SK-N-SH (cell line): ENCODE measurements at regions not wholly inside any gene's neighbourhood (a gene's known extent, or its start where the extent isn't known, plus 50 kb on each side); places are given as distances from the start of the nearest gene placed in this dataset.

Source experiments
- CTCF ChIA-PET: fragments of 300-600, 350-600 bp; formaldehyde crosslinking; extraction: SDS; loops from one replicate; lab custom pipeline; 2021; lab: Yijun Ruan, JAX
- POLR2A ChIA-PET: fragments of 350-600 bp; sonication (Branson Sonifier 250); formaldehyde crosslinking; extraction: SDS; loops from one replicate; lab custom pipeline; 2020; ENCODE audit warnings: antibody characterized with exemption, inconsistent platforms; lab: Yijun Ruan, JAX
- DNase-seq: peaks from one replicate; pipeline ENCODE4 v3.0.0; 2012
- H2AFZ ChIP-seq: fragments of 200-600 bp; sonication (generic); 2 replicates; pipeline ENCODE4 v1.8.1; 2016; ENCODE audit warnings: antibody characterized with exemption, mild to moderate bottlenecking, low read depth
- H3F3A ChIP-seq: fragments of 200-600 bp; sonication (generic); replicated peaks from 2 replicates; pipeline ENCODE3; 2016; ENCODE audit warnings: antibody characterized with exemption, mild to moderate bottlenecking; ENCODE audit not compliant: insufficient read depth
- H3K27ac ChIP-seq, 2 experiments: fragments of 200-500 bp in 1 of 2; fragments of 200-600 bp in 1 of 2; sonication (Bioruptor generic) in 1 of 2; sonication (generic), shearing (Covaris generic) in 1 of 2; 2 replicates each; pipeline versions ENCODE4 v1.5.1 to v1.6.1; 2014 to 2016; ENCODE audit warnings: low read depth in 2 of 2, inconsistent platforms in 1 of 2, low read length in 1 of 2, mild to moderate bottlenecking in 1 of 2, mixed read lengths in 1 of 2
- H3K27me3 ChIP-seq: fragments of 200-600 bp; sonication (generic), shearing (Covaris generic); 2 replicates; pipeline ENCODE4 v1.6.1; 2016; ENCODE audit warnings: mixed run types; ENCODE audit not compliant: insufficient read depth
- H3K36me3 ChIP-seq, 2 experiments: fragments of 200-500 bp in 1 of 2; fragments of 200-600 bp in 1 of 2; sonication (Bioruptor generic) in 1 of 2; sonication (generic) in 1 of 2; replicated peaks in 1 of 2; 2 replicates each; pipeline versions ENCODE3 to v1.5.1; 2014 to 2016; ENCODE audit warnings: low read length in 1 of 2, mild to moderate bottlenecking in 1 of 2; ENCODE audit not compliant: insufficient read depth in 2 of 2, control insufficient read depth in 1 of 2
- H3K4me1 ChIP-seq, 2 experiments: fragments of 200-500 bp in 1 of 2; fragments of 200-600 bp in 1 of 2; sonication (Bioruptor generic) in 1 of 2; sonication (generic), shearing (Covaris generic) in 1 of 2; 2 replicates each; pipeline versions ENCODE4 v1.5.1 to v1.6.1; 2014 to 2016; ENCODE audit warnings: low read depth in 1 of 2, low read length in 1 of 2, mixed run types in 1 of 2; ENCODE audit not compliant: insufficient read depth in 2 of 2, control insufficient read depth in 1 of 2
- H3K4me2 ChIP-seq: fragments of 200-600 bp; sonication (generic), shearing (Covaris generic); 2 replicates; pipeline ENCODE4 v1.6.1; 2017; ENCODE audit warnings: mixed run types
- H3K4me3 ChIP-seq, 2 experiments: fragments of 200-500 bp in 1 of 2; fragments of 200-600 bp in 1 of 2; sonication (Bioruptor generic) in 1 of 2; sonication (generic), shearing (Covaris generic) in 1 of 2; 2 replicates each; pipeline versions ENCODE4 v1.5.1 to v1.8.1; 2014 to 2016; ENCODE audit warnings: low read depth in 2 of 2, inconsistent platforms in 1 of 2, low read length in 1 of 2, mild to moderate bottlenecking in 1 of 2, mixed read lengths in 1 of 2, moderate library complexity in 1 of 2
- H3K79me2 ChIP-seq: fragments of 200-600 bp; sonication (generic); 2 replicates; pipeline ENCODE4 v1.8.1; 2017; ENCODE audit warnings: mild to moderate bottlenecking; ENCODE audit not compliant: insufficient read depth
- H3K9ac ChIP-seq: fragments of 200-600 bp; sonication (generic); 2 replicates; pipeline ENCODE4 v1.6.1; 2017; ENCODE audit warnings: mixed run types
- H3K9me2 ChIP-seq: fragments of 200-600 bp; sonication (generic); 2 replicates; pipeline ENCODE4 v1.6.1; 2017; ENCODE audit warnings: mixed run types
- H3K9me3 ChIP-seq: fragments of 200-600 bp; sonication (generic); 2 replicates; pipeline ENCODE4 v1.6.1; 2017; ENCODE audit warnings: mixed run types, mild to moderate bottlenecking, moderate library complexity
- H4K20me1 ChIP-seq: fragments of 200-600 bp; sonication (generic); 2 replicates; pipeline ENCODE4 v1.6.1; 2017; ENCODE audit warnings: mild to moderate bottlenecking, mixed run types; ENCODE audit not compliant: insufficient read depth
- CHD2 ChIP-seq: fragments of 150-350 bp; IDR thresholded peaks from 2 replicates; pipeline ENCODE4 v1.6.1; 2018; ENCODE audit warnings: low read length; ENCODE audit not compliant: partially characterized antibody
- ELF1 ChIP-seq: IDR thresholded peaks from 2 replicates; pipeline ENCODE4 v1.4.0; 2012
- EP300 ChIP-seq, 2 experiments: IDR thresholded peaks; 2 replicates each; pipeline versions ENCODE4 v1.4.0 to v1.6.1; 2012; ENCODE audit warnings: borderline replicate concordance in 1 of 2, low read depth in 1 of 2, low read length in 1 of 2
- EZH2phosphoT487 ChIP-seq: fragments of 200-600 bp; sonication (generic); IDR thresholded peaks from 2 replicates; pipeline ENCODE4 v1.6.1; 2017; ENCODE audit warnings: low read depth, mixed run types, mild to moderate bottlenecking, antibody characterized with exemption, moderate library complexity, borderline replicate concordance
- FOSL2 ChIP-seq: IDR thresholded peaks from 2 replicates; pipeline ENCODE4 v1.4.0; 2012; ENCODE audit warnings: low read depth, mild to moderate bottlenecking, moderate library complexity, borderline replicate concordance
- FOXJ3 ChIP-seq: sonication (generic); formaldehyde crosslinking; IDR thresholded peaks from 2 replicates; pipeline ENCODE4 v1.5.1; 2020; ENCODE audit warnings: mild to moderate bottlenecking, missing genetic modification reagents
- FOXM1 ChIP-seq: IDR thresholded peaks from 2 replicates; pipeline ENCODE4 v1.4.0; 2012; ENCODE audit warnings: low read depth, mild to moderate bottlenecking
- GABPA ChIP-seq: IDR thresholded peaks from 2 replicates; pipeline ENCODE4 v1.4.0; 2012; ENCODE audit warnings: low read depth, mild to moderate bottlenecking
- IRF3 ChIP-seq: fragments of 150-350 bp; IDR thresholded peaks from 2 replicates; pipeline ENCODE4 v1.6.1; 2016; ENCODE audit warnings: mild to moderate bottlenecking, low read depth, low read length
- JUND ChIP-seq: IDR thresholded peaks from 2 replicates; pipeline ENCODE4 v1.4.0; 2012
- MEF2A ChIP-seq: IDR thresholded peaks from 2 replicates; pipeline ENCODE4 v1.4.0; 2012; ENCODE audit warnings: low read depth, borderline replicate concordance
- NFIC ChIP-seq: IDR thresholded peaks from 2 replicates; pipeline ENCODE4 v1.4.0; 2012; ENCODE audit warnings: borderline replicate concordance
- PBX3 ChIP-seq: IDR thresholded peaks from 2 replicates; pipeline ENCODE4; 2012
- RAD21 ChIP-seq: IDR thresholded peaks from 2 replicates; pipeline ENCODE4 v1.6.1; 2012; ENCODE audit warnings: mild to moderate bottlenecking, low read length
- REST ChIP-seq: IDR thresholded peaks from 2 replicates; pipeline ENCODE4 v1.6.1; 2012; ENCODE audit warnings: mild to moderate bottlenecking, low read depth, low read length, moderate library complexity
- RFX5 ChIP-seq: IDR thresholded peaks from 2 replicates; pipeline ENCODE4 v1.6.1; 2012; ENCODE audit warnings: mild to moderate bottlenecking, improper control_type of control experiment, low read length
- RXRA ChIP-seq: IDR thresholded peaks from 2 replicates; pipeline ENCODE4 v1.4.0; 2012; ENCODE audit warnings: low read depth, mild to moderate bottlenecking, borderline replicate concordance
- SIN3A ChIP-seq: IDR thresholded peaks from 2 replicates; pipeline ENCODE4 v1.6.1; 2012; ENCODE audit warnings: low read depth, mild to moderate bottlenecking, low read length, moderate library complexity, borderline replicate concordance
- SMC3 ChIP-seq: IDR thresholded peaks from 2 replicates; pipeline ENCODE4 v1.6.1; 2012; ENCODE audit warnings: low read depth, low read length, improper control_type of control experiment
- TAF1 ChIP-seq: IDR thresholded peaks from 2 replicates; pipeline ENCODE4 v1.6.1; 2012; ENCODE audit warnings: low read depth, mild to moderate bottlenecking, low read length, moderate library complexity, borderline replicate concordance
- TCF12 ChIP-seq: IDR thresholded peaks from 2 replicates; pipeline ENCODE4 v1.4.0; 2012
- TEAD4 ChIP-seq: IDR thresholded peaks from 2 replicates; pipeline ENCODE4 v1.4.0; 2012; ENCODE audit warnings: mild to moderate bottlenecking, borderline replicate concordance; ENCODE audit not compliant: insufficient read depth
- USF1 ChIP-seq: IDR thresholded peaks from 2 replicates; pipeline ENCODE4 v1.4.0; 2012; ENCODE audit warnings: low read depth, borderline replicate concordance
- USF2 ChIP-seq: fragments of 150-350 bp; IDR thresholded peaks from 2 replicates; pipeline ENCODE4 v1.6.1; 2017; ENCODE audit warnings: antibody characterized with exemption, low read length, low read depth, borderline replicate concordance
- YY1 ChIP-seq: IDR thresholded peaks from 2 replicates; pipeline ENCODE4 v1.4.0; 2012; ENCODE audit warnings: low read depth, mild to moderate bottlenecking
- whole genome bisulfite sequencing: methylation state at CpG from one replicate; pipeline ENCODE4 v1.1.6; 2017; ENCODE audit warnings: low lambda C conversion rate; 5-methylcytosine and 5-hydroxymethylcytosine counted together

GRCh38 chr5:117065800-117066199 is 491.2 kb upstream of the SEMA6A start (continued):
- TF ChIP-seq PBX3: no peak
- no peak for TF ChIP-seq YY1
- peak; percentile 52; the same call in 1 of the 2 replicates for TF ChIP-seq FOXJ3 (CRISPR knock-in tag)
- no peak for TF ChIP-seq SIN3A
- TF ChIP-seq JUND: no peak
- TF ChIP-seq EZH2phosphoT487: no peak
- TF ChIP-seq CHD2: peak; percentile 35
- TF ChIP-seq ELF1: no peak
- no peak for TF ChIP-seq MEF2A
- TF ChIP-seq FOSL2: no peak
- no peak for TF ChIP-seq GABPA

- peaks cover 0 to 9% of the 10 kb centered on the region in 2 experiments; a peak in 2 of 4 replicates for H3K4me1 ChIP-seq
- H3F3A ChIP-seq: no peaks in the 10 kb centered on the region
- TF ChIP-seq JUND: no peak
- TF ChIP-seq TAF1: no peak
- no peak for TF ChIP-seq EP300 (IDR thresholded peaks at IDR 0.05; ENCODE audit: borderline replicate concordance in 1 of 2, low read depth in 1 of 2, low read length in 1 of 2)
- TF ChIP-seq RXRA: no peak
- TF ChIP-seq SMC3: no peak
- TF ChIP-seq TEAD4: no peak
- TF ChIP-seq FOXM1: no peak
- no peak for TF ChIP-seq NFIC
- no peak for TF ChIP-seq USF2
- TF ChIP-seq USF1: no peak
- no peak for TF ChIP-seq YY1
- TF ChIP-seq FOXJ3 (CRISPR knock-in tag): no peak
- TF ChIP-seq MEF2A: no peak
- TF ChIP-seq RAD21: no peak
- no peak for TF ChIP-seq RFX5
- TF ChIP-seq REST: no peak
- TF ChIP-seq TCF12: no peak
- TF ChIP-seq IRF3: no peak
- peak overlapping the region in 1 of 2 experiments; percentile 78; a peak in 2 of 4 replicates for H3K27ac ChIP-seq
- H2AFZ ChIP-seq: no peak overlapping the region
- ChIA-PET CTCF (no interaction called here), POLR2A (interaction anchor here (0.6 kb wide), 1 partner anchor 23 kb away, joined by 3 read pairs; no protein-coding TSS in a partner anchor)
- WGBS: 11% methylated on average over 1 of the region's 1 CpG
- no peaks in the 10 kb centered on the region for H3K9me2 ChIP-seq
- no peaks in the 10 kb centered on the region for H3K36me3 ChIP-seq
- no peaks in the 10 kb centered on the region for H4K20me1 ChIP-seq
- no peak overlapping the region for H3K9ac ChIP-seq
- DNase-seq: no peak
- no peaks in the 10 kb centered on the region for H3K9me3 ChIP-seq
- no peak overlapping the region for H3K4me3 ChIP-seq
- H3K4me2 ChIP-seq: no peak overlapping the region
- H3K79me2 ChIP-seq: no peaks in the 10 kb centered on the region
- no peaks in the 10 kb centered on the region for H3K27me3 ChIP-seq
Observed at GRCh38 chr5:117065161-117065560, 490.5 kb upstream of the SEMA6A start.
